GM18870 (cell line): ENCODE measurements at regions not wholly inside any gene's neighbourhood (a gene's known extent, or its start where the extent isn't known, plus 50 kb on each side); places are given as distances from the start of the nearest gene placed in this dataset.

Experiments used
- ATAC-seq: cut with Tn5 transposase; IDR thresholded peaks from one replicate; pipeline ENCODE4 v1.9.1; 2021; ENCODE audit warnings: moderate library complexity; ENCODE audit not compliant: unreplicated experiment

DNA sequence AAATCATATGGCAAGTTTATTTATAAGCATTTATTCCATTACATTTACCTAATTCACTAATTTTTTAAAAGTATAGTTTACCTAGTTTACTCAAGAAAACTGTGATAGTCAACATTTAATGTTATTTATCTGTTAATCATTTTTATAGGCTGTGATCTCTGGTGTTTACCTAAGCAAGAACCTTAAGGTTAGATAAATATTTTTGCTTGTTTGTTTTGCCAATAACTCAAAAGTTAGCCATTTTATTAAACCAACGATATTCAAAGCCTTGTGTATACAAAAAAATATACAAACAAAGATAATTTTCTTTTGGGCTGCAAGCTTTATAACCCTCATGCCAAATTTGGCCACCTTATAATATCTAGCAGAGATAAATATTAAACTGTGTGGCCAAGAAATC is 157.3 kb downstream of the SLCO1B3 start:
- no peak for ATAC-seq

DNA sequence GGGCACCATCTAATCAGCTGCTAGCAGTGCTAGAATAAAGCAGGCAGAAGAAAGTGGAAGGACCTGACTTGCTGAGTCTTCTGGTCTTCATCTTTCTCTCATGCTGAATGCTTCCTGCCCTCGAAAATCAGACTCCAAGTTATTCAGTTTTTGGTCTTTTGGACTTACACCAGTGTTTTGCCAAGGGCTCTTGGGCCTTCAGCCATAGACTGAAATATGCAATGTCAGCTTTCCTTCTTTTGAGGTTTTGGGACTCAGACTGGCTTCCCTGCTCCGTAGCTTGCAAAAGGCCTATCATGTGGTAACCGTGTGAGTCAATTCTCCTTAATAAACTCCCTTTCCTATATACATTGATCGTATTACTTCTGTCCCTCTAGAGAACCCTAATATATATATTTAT is 159.3 kb downstream of the SLCO1B3 start:
- ATAC-seq, result no peak

DNA sequence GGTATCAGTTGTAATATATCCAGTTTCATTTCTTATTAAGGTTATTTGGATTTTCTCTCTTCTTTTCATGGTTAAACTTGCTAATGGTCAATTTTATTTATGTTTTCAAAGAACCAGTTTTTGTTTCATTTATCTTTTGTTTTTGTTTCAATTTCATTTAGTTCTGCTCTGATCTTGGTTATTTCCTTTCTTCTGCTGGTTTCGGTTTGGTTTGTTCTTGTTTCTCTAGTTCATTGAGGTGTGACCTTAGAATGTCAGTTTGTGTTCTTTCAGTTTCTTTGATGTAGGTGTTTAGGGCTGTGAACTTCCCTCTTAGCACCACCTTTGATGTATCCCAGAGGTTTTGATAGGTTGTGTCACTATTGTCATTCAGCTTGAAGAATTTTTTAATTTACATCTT is 145.6 kb upstream of the SLCO1B1 start:
- peak; percentile 69 for ATAC-seq

- ATAC-seq, result no peak
Measured at GRCh38 chr12:21001778-21002177, 129.2 kb upstream of the SLCO1B1 start.

- no peak for ATAC-seq
Measured at GRCh38 chr12:21025656-21026055, 105.3 kb upstream of the SLCO1B1 start.

GRCh38 chr12:21026302-21026701 is 104.7 kb upstream of the SLCO1B1 start:
- ATAC-seq, result no peak

DNA sequence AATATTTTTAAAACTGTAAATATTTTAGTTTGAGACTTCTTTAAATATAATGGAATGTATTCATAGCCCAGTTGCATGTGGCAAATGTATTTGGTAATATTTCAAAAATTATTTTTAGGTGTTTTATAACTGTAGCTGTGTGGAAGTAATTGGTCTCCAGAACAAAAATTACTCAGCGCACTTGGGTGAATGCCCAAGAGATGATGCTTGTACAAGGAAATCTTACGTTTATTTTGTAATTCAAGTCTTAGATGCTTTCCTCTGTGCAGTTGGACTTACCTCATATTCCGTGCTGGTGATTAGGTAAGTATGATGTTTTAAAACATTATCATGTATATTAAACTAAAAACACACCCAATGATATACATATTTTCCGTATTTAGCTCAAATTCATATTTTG is 76.7 kb upstream of the SLCO1B1 start:
- no peak for ATAC-seq

DNA sequence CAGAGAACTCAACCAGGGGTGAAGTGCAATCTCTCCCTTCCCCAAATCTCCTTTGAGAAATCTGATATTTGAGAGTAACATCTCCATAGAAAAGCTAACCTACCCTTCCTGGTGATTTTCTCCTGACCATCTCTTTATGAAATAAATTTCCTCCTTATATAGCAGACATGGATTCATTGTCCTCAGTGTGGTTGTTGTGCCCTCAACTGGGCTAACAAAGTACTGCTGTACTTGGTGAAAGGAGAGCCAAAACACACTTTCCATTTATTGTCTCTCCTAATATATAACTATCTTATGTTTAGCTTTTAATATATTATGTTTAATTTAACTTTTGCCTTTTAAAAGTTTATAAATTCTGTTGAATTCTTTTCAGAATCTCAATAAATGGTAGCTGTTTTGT is 65.1 kb upstream of the SLCO1B1 start:
- ATAC-seq, result no peak

GRCh38 chr12:21073129-21073528 is 57.9 kb upstream of the SLCO1B1 start:
- no peak for ATAC-seq

DNA sequence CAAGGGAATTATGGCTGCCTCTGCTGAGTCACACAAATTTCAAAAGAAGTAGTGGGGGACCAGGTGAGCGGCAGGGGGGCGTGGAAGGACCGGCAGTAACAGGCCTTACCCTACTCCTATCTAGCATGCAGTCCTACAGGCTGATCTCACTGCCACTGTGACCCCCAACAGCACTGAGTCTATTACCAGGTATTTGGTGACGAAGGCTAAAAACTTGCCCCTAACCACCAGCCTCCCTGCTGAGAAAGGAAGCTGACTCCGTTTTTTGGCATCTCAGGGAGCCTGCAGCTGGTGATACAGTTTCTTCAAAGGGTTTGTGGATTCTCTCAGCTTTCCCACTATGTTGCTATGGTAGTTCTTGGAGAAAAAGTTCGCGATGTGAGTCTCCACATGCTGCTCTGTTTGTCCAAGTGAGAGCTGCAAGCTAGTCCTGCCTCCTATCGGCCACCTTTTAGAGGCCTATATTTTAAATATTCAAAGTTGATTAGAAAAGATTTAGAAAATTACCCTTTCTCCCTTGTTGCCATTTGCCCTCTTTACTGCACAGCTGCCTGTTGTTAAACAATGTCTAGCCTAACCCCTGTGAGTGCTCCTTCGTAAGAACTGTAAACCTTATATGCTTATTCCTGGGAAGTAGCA is 57.1 kb upstream of the SLCO1B1 start:
- no peak for ATAC-seq
